ENCODE measurements at regions not wholly inside any gene's neighbourhood (a gene's known extent, or its start where the extent isn't known, plus 50 kb on each side); places are given as distances from the start of the nearest gene placed in this dataset.
"Not testable (repeated sequence)": the region's sequence is repeated elsewhere in the genome, so short reads cannot be mapped to it uniquely, and the experiment has no call there.

GRCh38 chr21:10421199-10421598 lies 100.2 kb upstream of the TPTE start:
- DNase-seq (ENCODE audit: low spot score); intact Hi-C loops (cut with DNase I): not testable (repeated sequence)

GRCh38 chr21:10421601-10422000 lies 99.8 kb upstream of the TPTE start:
- intact Hi-C loops (cut with DNase I); DNase-seq (ENCODE audit: low spot score): not testable (repeated sequence)

GRCh38 chr21:10424097-10424886 lies 97.1 kb upstream of the TPTE start:
- intact Hi-C loops (cut with DNase I) = not testable (repeated sequence)

DNA sequence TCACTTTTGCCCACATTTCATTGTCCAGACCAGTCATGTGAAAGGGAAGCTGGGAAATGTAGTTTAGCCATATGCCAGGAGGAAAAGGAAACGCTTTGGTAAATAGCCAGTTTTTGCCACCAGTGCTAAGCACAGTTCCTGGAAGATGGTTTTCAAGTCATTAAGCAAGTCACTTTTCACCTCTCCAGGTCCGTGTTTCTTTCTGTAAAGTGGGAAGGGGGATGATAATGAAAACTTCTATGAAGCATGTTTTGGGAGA lies 96.6 kb upstream of the TPTE start:
- intact Hi-C loops (cut with DNase I) = not testable (repeated sequence)

More at GRCh38 chr21:10424097-10424886, 97.1 kb upstream of the TPTE start:
- DNase-seq (ENCODE audit: low spot score) = not testable (repeated sequence)

GRCh38 chr21:10425856-10426255 lies 95.5 kb upstream of the TPTE start:
- no peak for DNase-seq (ENCODE audit: low spot score)

More for the DNA sequence above, 96.6 kb upstream of the TPTE start:
- DNase-seq (ENCODE audit: low spot score) = not testable (repeated sequence)

GRCh38 chr21:10426812-10427211 lies 94.6 kb upstream of the TPTE start:
- DNase-seq (ENCODE audit: low spot score); intact Hi-C loops (cut with DNase I): not testable (repeated sequence)

More at GRCh38 chr21:10425856-10426255, 95.5 kb upstream of the TPTE start:
- intact Hi-C loops (cut with DNase I) = no loop called here

- peak; percentile 77 for DNase-seq (ENCODE audit: low spot score)
- intact Hi-C loops (cut with DNase I) = not testable (repeated sequence)
Observed at GRCh38 chr21:10427277-10427676, 94.1 kb upstream of the TPTE start.

DNA sequence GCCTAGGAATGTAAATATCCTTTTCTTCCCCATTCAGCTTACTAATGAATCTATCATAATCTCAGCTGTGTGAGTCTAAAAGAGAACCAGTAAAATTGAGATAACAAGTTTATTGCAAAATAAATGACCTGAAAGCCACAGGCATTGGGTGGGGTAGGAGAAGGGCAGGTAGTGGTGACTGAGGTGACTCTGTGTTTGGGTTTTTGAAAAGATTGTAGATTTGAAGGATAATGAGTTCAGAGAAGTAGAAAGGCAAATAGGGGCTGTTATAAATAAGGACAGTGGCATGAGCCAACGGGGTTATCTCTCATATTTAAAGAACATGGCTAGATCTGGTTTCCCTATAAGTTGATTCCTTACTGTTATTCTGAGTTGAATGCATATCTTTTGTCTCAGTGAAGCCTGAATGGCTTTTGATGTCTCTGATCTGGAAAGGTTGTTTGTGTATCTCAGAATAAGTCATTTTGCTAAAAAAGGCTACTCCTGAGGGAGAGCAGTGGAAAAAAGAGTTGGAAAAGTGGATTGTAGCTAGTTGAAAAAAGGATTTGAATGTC lies 92.3 kb upstream of the TPTE start:
- intact Hi-C loops (cut with DNase I); DNase-seq (ENCODE audit: low spot score): not testable (repeated sequence)

- no peak for DNase-seq (ENCODE audit: low spot score)
- intact Hi-C loops (cut with DNase I) = no loop called here
Observed at GRCh38 chr21:10430005-10430404, 91.4 kb upstream of the TPTE start.

- intact Hi-C loops (cut with DNase I) = not testable (repeated sequence)
- peak; percentile 90 for DNase-seq (ENCODE audit: low spot score)
Observed at GRCh38 chr21:10431995-10432394, 89.4 kb upstream of the TPTE start.

- DNase-seq (ENCODE audit: low spot score); intact Hi-C loops (cut with DNase I): not testable (repeated sequence)
Observed at GRCh38 chr21:10432456-10432855, 88.9 kb upstream of the TPTE start.

- intact Hi-C loops (cut with DNase I) = not testable (repeated sequence)
Observed at GRCh38 chr21:10437977-10438376, 83.4 kb upstream of the TPTE start.

GRCh38 chr21:10440639-10441038 lies 80.7 kb upstream of the TPTE start:
- DNase-seq (ENCODE audit: low spot score); intact Hi-C loops (cut with DNase I): not testable (repeated sequence)

More at GRCh38 chr21:10437977-10438376, 83.4 kb upstream of the TPTE start:
- DNase-seq (ENCODE audit: low spot score) = not testable (repeated sequence)

GRCh38 chr21:10442018-10442417 lies 79.4 kb upstream of the TPTE start:
- intact Hi-C loops (cut with DNase I); DNase-seq (ENCODE audit: low spot score): not testable (repeated sequence)

DNA sequence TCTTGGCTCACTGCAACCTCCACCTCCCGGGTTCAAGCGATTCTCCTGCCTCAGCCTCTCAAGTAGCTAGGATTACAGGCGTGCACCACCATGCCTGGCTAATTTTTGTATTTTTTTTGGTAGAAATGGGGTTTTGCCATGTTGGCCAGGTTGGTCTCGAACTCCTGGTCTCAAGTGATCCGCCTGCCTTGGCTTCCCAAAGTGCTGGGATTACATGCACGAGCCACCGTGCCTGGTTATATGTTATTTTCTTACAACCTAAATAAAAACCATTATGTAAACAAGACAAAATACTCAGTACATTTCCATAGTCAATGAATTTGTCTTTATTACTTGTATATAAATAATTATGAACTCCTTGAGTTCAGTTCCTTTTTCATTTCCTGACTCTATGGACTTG lies 75.7 kb upstream of the TPTE start:
- DNase-seq (ENCODE audit: low spot score); intact Hi-C loops (cut with DNase I): not testable (repeated sequence)

GRCh38 chr21:10449451-10449850 lies 71.9 kb upstream of the TPTE start:
- intact Hi-C loops (cut with DNase I) = not testable (repeated sequence)
- peak; percentile 79 for DNase-seq (ENCODE audit: low spot score)

DNA sequence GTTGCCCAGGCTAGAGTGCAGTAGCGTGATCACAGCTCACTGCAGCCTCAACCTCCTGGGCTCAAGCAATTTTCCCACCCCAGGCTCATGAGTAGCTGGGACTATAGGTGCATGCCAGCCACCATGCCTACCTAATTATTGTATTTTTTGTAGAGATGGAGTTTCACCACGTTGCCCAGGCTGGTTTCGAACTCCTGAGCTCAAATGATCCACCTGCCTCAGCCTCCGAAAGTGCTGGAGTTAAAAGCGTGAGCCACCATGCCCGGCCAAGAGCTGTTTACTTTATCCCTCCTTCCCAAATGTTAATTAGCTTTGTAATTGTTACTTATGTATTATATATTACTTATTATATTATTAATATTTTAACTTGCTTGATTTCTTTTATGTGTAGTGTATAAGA lies 70.1 kb upstream of the TPTE start:
- DNase-seq (ENCODE audit: low spot score); intact Hi-C loops (cut with DNase I): not testable (repeated sequence)

GRCh38 chr21:10457765-10458164 lies 63.6 kb upstream of the TPTE start:
- intact Hi-C loops (cut with DNase I); DNase-seq (ENCODE audit: low spot score): not testable (repeated sequence)

GRCh38 chr21:10460957-10461356 lies 60.4 kb upstream of the TPTE start:
- intact Hi-C loops (cut with DNase I); DNase-seq (ENCODE audit: low spot score): not testable (repeated sequence)

DNA sequence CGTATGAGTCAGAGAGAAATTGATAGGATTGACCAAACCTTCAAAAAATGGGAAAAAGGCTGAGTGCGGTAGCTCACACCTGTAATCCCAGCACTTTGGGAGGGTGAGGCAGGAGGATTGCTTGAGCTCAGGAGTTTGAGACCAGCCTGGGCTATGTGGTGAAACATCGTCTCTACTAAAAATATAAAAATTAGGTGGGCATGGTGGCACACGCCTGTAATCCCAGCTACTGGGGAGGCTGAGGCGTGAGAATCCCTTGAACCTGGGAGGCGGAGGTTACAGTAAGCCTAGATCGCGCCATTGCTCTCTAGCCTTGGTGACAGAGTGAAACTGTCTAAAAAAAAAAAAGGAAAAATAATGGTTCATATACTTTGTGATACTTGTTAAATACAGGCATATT lies 59.9 kb upstream of the TPTE start:
- DNase-seq (ENCODE audit: low spot score) = peak; percentile 81
- intact Hi-C loops (cut with DNase I) = not testable (repeated sequence)

DNA sequence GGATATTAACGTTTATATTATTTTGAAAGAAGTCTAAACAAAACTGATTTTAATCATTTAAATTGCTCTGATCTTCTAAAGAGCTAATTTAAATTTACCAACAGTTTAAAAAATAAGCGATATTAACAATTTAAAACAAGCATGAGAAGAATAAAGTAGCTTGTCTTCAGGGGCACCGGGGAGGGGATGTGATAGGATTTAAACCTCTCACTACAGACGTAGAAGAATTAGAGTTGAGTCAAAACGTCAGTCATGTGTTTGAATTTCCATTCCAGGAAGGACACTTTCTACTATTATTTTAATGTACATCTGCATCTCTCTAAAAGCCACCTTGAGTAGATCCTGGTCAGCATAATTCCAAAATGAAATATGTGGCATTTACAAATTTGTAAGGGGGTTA lies 58.2 kb upstream of the TPTE start:
- intact Hi-C loops (cut with DNase I) = no loop called here
- DNase-seq (ENCODE audit: low spot score) = no peak
